Femur (tissue), 1 donor: ENCODE measurements at regions not wholly inside any gene's neighbourhood (a gene's known extent, or its start where the extent isn't known, plus 50 kb on each side); places are given as distances from the start of the nearest gene placed in this dataset.

Experiments
- DNase-seq: peaks from one replicate; pipeline ENCODE4 v3.0.0-alpha.2; 2017

GRCh38 chr2:150572961-150573395 lies 85.5 kb upstream of the RND3 start:
- no peak for DNase-seq

GRCh38 chr2:150572194-150572766 lies 84.8 kb upstream of the RND3 start:
- DNase-seq = no peak

GRCh38 chr2:150571121-150571520 lies 83.7 kb upstream of the RND3 start:
- DNase-seq = no peak

- no peak for DNase-seq
Observed at GRCh38 chr2:150570712-150571111, 83.2 kb upstream of the RND3 start.

DNA sequence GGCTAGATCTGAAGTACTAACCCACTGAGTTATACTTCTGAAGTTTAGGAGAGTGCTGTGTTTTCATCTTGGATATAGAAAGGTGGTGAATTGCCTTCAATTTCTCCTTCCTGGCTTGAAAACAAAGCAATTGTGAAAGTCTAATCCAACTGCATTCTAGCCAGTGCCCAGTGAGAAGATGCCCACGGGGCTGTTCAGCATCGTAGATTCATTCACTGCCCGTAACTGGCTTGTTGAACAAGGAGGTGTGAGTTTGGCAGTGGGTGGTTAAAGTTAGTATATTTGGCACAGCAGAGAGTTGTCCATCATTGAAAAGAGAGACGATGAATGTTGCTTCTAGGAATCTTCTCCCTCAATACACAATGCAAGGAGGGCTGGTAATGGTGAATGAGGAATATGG lies 82.3 kb upstream of the RND3 start:
- no peak for DNase-seq

- no peak for DNase-seq
Observed at GRCh38 chr2:150567771-150568301, 80.4 kb upstream of the RND3 start.

- DNase-seq = no peak
Observed at GRCh38 chr2:150566289-150566688, 78.8 kb upstream of the RND3 start.

DNA sequence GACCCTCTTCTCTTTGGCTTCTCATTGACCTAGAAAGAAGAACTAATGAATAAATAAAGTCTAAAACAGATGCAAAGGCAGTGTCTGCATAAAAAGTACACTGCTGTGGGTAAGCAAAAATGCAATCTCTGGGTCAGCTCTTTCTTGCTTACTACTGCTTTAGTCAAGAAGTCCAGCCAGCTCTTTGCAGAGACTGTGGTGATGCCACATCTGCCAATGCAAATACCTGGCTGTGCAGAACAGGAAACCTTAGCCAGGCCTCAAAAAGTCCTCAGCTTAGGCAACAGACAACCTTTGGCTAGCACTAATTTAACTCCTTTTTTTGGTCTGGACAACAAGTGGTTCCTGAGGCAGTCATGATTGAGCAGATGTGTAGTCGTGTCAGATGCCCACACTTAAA lies 73.6 kb upstream of the RND3 start:
- DNase-seq = no peak

DNA sequence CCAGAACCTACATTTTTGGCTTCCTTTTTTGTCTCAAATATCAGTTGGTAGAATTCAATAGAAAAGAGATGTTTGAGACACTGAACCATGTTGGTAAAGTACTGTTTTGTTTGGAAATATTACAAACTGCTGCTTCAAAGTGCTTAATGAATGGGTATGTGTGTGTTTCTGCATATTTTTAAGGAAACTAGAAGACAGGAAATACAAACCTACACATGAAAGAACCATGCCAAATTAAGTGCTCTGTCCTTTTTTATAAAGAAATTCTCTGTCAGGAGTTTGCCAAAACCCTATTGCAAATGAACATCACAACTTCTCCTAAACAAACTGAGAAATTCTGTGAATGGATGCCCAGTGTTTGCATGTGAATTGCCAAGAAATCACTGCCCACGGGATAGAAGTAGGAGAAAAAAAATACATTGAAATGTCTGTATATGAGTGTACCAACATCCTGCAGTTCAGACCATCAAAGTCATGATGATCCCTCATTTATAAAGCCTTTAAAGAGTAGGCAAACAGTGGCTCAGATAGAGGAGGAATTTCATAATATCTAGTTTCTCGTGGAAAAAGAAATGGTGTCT lies 69.6 kb upstream of the RND3 start:
- no peak for DNase-seq

GRCh38 chr2:150555611-150556356 lies 68.3 kb upstream of the RND3 start:
- DNase-seq = peak; percentile 42

- no peak for DNase-seq
Observed at GRCh38 chr2:150554046-150554445, 66.6 kb upstream of the RND3 start.

GRCh38 chr2:150552041-150552820 lies 64.8 kb upstream of the RND3 start:
- no peak for DNase-seq

GRCh38 chr2:150549381-150549780 lies 61.9 kb upstream of the RND3 start:
- DNase-seq = no peak

DNA sequence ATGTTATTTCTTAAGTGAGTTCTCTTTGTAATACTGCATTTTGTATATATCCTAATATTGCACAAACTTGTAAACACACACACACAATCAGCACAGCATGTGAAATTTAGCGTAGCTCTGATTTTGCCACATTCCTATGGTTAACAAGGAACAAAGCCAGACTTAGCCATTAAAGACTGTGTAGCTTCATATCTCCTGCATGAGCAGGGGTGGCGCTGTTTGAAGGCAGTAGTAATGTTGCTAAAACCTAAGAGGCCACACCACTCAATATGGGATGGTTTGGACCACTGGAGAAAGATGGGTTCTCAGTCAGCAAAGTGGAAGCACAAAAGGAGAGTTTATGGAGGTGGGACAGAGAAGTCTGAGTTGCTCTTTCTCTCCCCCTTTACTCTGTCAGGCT lies 61.1 kb upstream of the RND3 start:
- DNase-seq = no peak

DNA sequence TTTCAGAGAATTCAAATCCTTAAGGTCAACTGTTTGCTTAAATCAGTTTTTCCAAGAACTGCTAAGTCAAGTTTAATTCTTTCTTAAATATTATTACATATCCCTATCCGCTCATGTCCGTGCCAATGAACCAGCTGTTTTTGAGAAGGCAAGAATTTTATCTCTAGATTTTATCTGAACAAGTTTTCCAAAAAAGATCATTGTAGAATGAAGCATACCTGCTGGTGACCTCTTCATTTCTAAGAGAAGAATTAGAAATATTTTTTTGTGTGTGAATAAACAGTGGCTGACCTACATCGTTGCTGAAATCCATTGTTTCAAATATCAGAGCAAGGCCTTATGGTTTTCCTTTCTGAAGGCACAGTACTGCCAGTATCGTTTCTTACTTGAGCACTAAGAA lies 58.4 kb upstream of the RND3 start:
- DNase-seq = no peak

DNA sequence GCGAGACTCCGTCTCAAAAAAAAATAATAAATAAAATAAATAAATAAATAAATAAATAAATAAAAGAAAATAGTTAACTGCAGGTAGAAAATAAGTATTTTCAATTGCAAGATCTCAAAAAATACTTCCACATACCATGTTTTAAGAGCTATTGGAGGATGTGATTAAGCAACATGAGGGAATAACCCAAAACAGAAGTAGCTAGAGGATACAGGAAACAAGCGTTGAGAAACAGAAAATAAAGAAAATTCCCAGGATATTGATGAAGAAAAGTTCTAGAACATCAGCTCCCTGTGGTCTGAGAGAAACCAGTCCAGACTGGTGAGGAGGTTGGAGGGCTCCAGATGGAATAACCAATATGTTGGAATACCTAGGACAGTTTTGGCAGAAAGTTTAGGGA lies 57.3 kb upstream of the RND3 start:
- DNase-seq = no peak

GRCh38 chr2:150542692-150543091 lies 55.2 kb upstream of the RND3 start:
- no peak for DNase-seq

DNA sequence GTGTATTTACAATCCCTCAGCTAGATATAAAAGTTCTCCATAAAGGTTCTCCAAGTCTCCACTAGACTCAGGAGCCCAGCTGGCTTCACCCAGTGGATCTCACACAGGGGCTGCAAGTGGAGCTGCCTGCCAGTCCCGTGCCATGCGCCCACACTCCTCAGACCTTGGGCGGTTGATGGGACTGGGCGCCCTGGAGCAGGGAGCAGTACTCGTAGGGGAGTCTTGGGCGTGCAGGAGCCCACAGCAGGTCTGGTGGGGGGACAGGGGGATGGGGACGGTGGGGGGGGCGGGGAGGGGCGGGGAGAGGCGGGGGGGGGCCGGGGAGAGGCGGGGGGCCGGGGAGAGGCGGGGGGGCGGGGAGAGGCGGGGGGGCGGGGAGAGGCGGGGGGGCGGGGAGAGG lies 54.7 kb upstream of the RND3 start:
- no peak for DNase-seq

- no peak for DNase-seq
Observed at GRCh38 chr2:150538651-150539201, 51.3 kb upstream of the RND3 start.
